HepG2 (cell line): ENCODE measurements at regions not wholly inside any gene's neighbourhood (a gene's known extent, or its start where the extent isn't known, plus 50 kb on each side); places are given as distances from the start of the nearest gene placed in this dataset.

Source experiments
- ATAC-seq: fragments of 200-7000 bp; cut with Tn5 transposase; 3 replicates; pipeline ENCODE4 v1.9.1; 2020; ENCODE audit warnings: mild to moderate bottlenecking, moderate library complexity
- BruUV-seq: library from RNA; stranded (reverse); fragments of 400-500 nt; replicated peaks from 2 replicates; lab custom pipeline; 2021; lab: Mats Ljungman, UMichigan
- CTCF ChIA-PET: fragments of 300-600 bp; formaldehyde crosslinking; extraction: SDS; loops from one replicate; lab custom pipeline; 2021; ENCODE audit warnings: low total read pairs, inconsistent platforms, low intra/inter-chr PET ratio; lab: Yijun Ruan, JAX
- POLR2A ChIA-PET: fragments of 350-600 bp; sonication (Branson Sonifier 250); formaldehyde crosslinking; loops from one replicate; lab custom pipeline; 2020; ENCODE audit warnings: antibody characterized with exemption, inconsistent platforms; lab: Yijun Ruan, JAX
- DNase-seq: peaks from one replicate; pipeline ENCODE4 v3.0.0-alpha.2; 2015; ENCODE audit warnings: low spot score
- FAIRE-seq: peaks from 3 replicates; lab custom pipeline; 2011; peaks lifted over from hg19 to GRCh38; lab: Jason Lieb, UNC
- H2AFZ ChIP-seq: one replicate; pipeline ENCODE4 v1.6.1; 2011; ENCODE audit warnings: low read length, inconsistent platforms
- H3K27ac ChIP-seq: fragments of 300-600 bp; 3 replicates; pipeline ENCODE4 v1.8.0; 2011; ENCODE audit warnings: mixed run types, mild to moderate bottlenecking, mixed read lengths, low read length, inconsistent platforms; ENCODE audit not compliant: insufficient read depth; ENCODE audit errors: extremely low read length
- H3K27me3 ChIP-seq, 2 experiments: fragments of 200-600 bp in 1 of 2; 2 replicates in 1 of 2; 3 replicates in 1 of 2; pipeline versions ENCODE4 v1.6.0 to v1.8.0; 2011; ENCODE audit warnings: low read length in 2 of 2, mild to moderate bottlenecking in 2 of 2, moderate library complexity in 2 of 2, inconsistent platforms in 1 of 2; ENCODE audit not compliant: insufficient read depth in 2 of 2, control insufficient read depth in 1 of 2
- H3K36me3 ChIP-seq, 2 experiments: fragments of 200-600 bp in 1 of 2; replicated peaks in 1 of 2; 2 replicates in 1 of 2; 3 replicates in 1 of 2; pipeline versions ENCODE4 v1.5.1 to v1.8.0; 2011; ENCODE audit warnings: low read length in 2 of 2, inconsistent platforms in 1 of 2; ENCODE audit not compliant: insufficient read depth in 2 of 2, control insufficient read depth in 1 of 2
- H3K4me1 ChIP-seq: 2 replicates; pipeline ENCODE4 v1.5.1; 2012; ENCODE audit warnings: low read length, inconsistent platforms; ENCODE audit not compliant: insufficient read depth
- H3K4me2 ChIP-seq: 2 replicates; pipeline ENCODE4 v1.6.0; 2011; ENCODE audit warnings: low read depth, low read length, inconsistent platforms
- H3K4me3 ChIP-seq, 3 experiments: fragments of 200-600 bp in 1 of 3; sonication (generic), shearing (Covaris generic) in 1 of 3; replicated peaks in 1 of 3; 2 replicates each; pipeline ENCODE4 v1.5.1; 2011 to 2016; ENCODE audit warnings: low read length in 3 of 3, inconsistent platforms in 2 of 3, low read depth in 2 of 3, mild to moderate bottlenecking in 2 of 3, control low read depth in 1 of 3, mixed read lengths in 1 of 3; ENCODE audit not compliant: insufficient read depth in 1 of 3
- H3K79me2 ChIP-seq: one replicate; pipeline ENCODE4 v1.6.1; 2011; ENCODE audit warnings: low read length, inconsistent platforms; ENCODE audit not compliant: insufficient read depth
- H3K9ac ChIP-seq: 2 replicates; pipeline ENCODE4 v1.6.0; 2011; ENCODE audit warnings: mild to moderate bottlenecking, low read depth, low read length, inconsistent platforms; ENCODE audit not compliant: insufficient read depth
- H3K9me3 ChIP-seq: 2 replicates; pipeline ENCODE4 v1.5.1; 2012; ENCODE audit warnings: mild to moderate bottlenecking, low read length
- H4K20me1 ChIP-seq: 2 replicates; pipeline ENCODE4 v1.6.0; 2011; ENCODE audit warnings: inconsistent platforms, mild to moderate bottlenecking, low read length, moderate library complexity; ENCODE audit not compliant: insufficient read depth
- BRD4 ChIP-seq: sonication (generic); formaldehyde crosslinking; IDR thresholded peaks from 2 replicates; pipeline ENCODE4 v1.4.0; 2020; ENCODE audit warnings: missing genetic modification reagents
- CEBPB ChIP-seq: IDR thresholded peaks from 2 replicates; pipeline ENCODE4 v1.6.1; 2011; ENCODE audit warnings: low read depth, low read length, improper control_type of control experiment, borderline replicate concordance
- CREM ChIP-seq, 2 experiments: sonication (generic) in 1 of 2; formaldehyde crosslinking in 1 of 2; IDR thresholded peaks; 2 replicates each; pipeline versions ENCODE4 v1.4.0 to v1.6.1; 2016 to 2020; ENCODE audit warnings: antibody characterized with exemption in 1 of 2, mild to moderate bottlenecking in 1 of 2, missing genetic modification reagents in 1 of 2
- DMAP1 ChIP-seq: IDR thresholded peaks from 2 replicates; pipeline ENCODE4 v1.6.1; 2016
- GTF2F1 ChIP-seq: fragments of 150-350 bp; IDR thresholded peaks from 2 replicates; pipeline ENCODE4 v1.6.1; 2014; ENCODE audit warnings: low read length
- HDAC2 ChIP-seq: sonication (generic); formaldehyde crosslinking; IDR thresholded peaks from 2 replicates; pipeline ENCODE4 v1.4.0; 2020; ENCODE audit warnings: missing genetic modification reagents
- PHF5A ChIP-seq: IDR thresholded peaks from one replicate; pipeline ENCODE4 v1.6.1; 2018; ENCODE audit warnings: low read depth, missing genetic modification reagents; ENCODE audit not compliant: unreplicated experiment
- THAP11 ChIP-seq: IDR thresholded peaks from 2 replicates; pipeline ENCODE4 v1.6.1; 2016; ENCODE audit warnings: missing biosample characterization, missing genetic modification reagents
- ZFP36L1 ChIP-seq: sonication (generic); formaldehyde crosslinking; IDR thresholded peaks from 2 replicates; pipeline ENCODE4 v1.8.0; 2022; ENCODE audit warnings: mild to moderate bottlenecking, missing genetic modification reagents, moderate library complexity
- WGBS: methylation state at CpG from one replicate; pipeline ENCODE4 v1.1.6; 2017; ENCODE audit warnings: low lambda C conversion rate; 5-methylcytosine and 5-hydroxymethylcytosine counted together
- in situ Hi-C: cut with HindIII; loops from 2 replicates; pipeline ENCODE4 v1.10.0; 2017; ENCODE audit warnings: low pct_unique_long_range_greater_than_20kb; ENCODE audit not compliant: extremely low pct_ligation_motif_present
- intact Hi-C: fragments of 100-400 bp; cut with micrococcal nuclease; formaldehyde crosslinking; loops from one replicate; pipeline ENCODE4 v1.10.0; 2022; ENCODE audit not compliant: unreplicated experiment
- TF ChIP-seq, protein P1 (sequence below): sonication (generic); formaldehyde crosslinking; IDR thresholded peaks from 2 replicates; pipeline ENCODE4 v1.4.0; 2020; ENCODE audit warnings: missing genetic modification reagents, borderline replicate concordance

DNA sequence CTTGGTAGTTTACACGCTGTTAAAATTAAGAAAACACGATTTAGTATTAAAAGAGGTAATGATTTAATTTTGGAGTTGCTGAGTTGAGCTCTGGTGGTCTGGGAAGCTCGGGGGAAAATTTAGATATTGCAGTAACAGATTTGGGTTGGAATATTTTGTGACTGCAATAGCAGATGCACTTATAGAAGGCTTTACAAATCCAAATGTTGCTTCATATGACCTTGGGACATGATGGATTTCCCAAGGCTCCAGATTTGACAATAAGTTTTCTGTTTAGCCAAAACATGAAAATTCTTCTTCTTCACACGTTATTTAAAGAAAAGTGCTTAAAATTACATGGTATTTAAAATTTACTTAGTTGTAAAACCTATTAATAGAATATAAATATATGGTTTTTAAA lies 302.0 kb downstream of the SPRY1 start:
- TF ChIP-seq CEBPB = peak; percentile 62; the same call in 1 of the 2 replicates
- TF ChIP-seq BRD4 (CRISPR knock-in tag) = no peak
- no peak for TF ChIP-seq CREM (IDR thresholded peaks at IDR 0.05)
- TF ChIP-seq CREM (CRISPR knock-in tag; IDR thresholded peaks at IDR 0.05) = no peak
- no peak for TF ChIP-seq DMAP1 (CRISPR knock-in tag)
- TF ChIP-seq GTF2F1 = no peak
- TF ChIP-seq, all 625 proteins: peak for 1
- FAIRE-seq (peak; percentile 4), ATAC-seq (no peak), DNase-seq (peak; percentile 6)
- Histone ChIP-seq H3K36me3 (peaks cover 0 to 2% of the 10 kb centered on the region in 2 experiments; a peak in 1 of 5 replicates), H3K4me1 (no peaks in the 10 kb centered on the region), H2AFZ (no peak overlapping the region), H4K20me1 (no peaks in the 10 kb centered on the region), H3K4me2 (no peak overlapping the region), H3K9ac (no peak overlapping the region), H3K27me3 (no peaks in the 10 kb centered on the region), H3K27ac (no peak overlapping the region), H3K79me2 (no peaks in the 10 kb centered on the region), H3K9me3 (no peaks in the 10 kb centered on the region), H3K4me3 (no peak overlapping the region)
- intact Hi-C loops (no loop called here), in situ Hi-C loops (no loop called here)
- ChIA-PET CTCF (no interaction called here), POLR2A (no interaction called here)
- no TSS peak for BruUV-seq
- 63% methylated on average over 4 of the region's 4 CpGs for WGBS

DNA sequence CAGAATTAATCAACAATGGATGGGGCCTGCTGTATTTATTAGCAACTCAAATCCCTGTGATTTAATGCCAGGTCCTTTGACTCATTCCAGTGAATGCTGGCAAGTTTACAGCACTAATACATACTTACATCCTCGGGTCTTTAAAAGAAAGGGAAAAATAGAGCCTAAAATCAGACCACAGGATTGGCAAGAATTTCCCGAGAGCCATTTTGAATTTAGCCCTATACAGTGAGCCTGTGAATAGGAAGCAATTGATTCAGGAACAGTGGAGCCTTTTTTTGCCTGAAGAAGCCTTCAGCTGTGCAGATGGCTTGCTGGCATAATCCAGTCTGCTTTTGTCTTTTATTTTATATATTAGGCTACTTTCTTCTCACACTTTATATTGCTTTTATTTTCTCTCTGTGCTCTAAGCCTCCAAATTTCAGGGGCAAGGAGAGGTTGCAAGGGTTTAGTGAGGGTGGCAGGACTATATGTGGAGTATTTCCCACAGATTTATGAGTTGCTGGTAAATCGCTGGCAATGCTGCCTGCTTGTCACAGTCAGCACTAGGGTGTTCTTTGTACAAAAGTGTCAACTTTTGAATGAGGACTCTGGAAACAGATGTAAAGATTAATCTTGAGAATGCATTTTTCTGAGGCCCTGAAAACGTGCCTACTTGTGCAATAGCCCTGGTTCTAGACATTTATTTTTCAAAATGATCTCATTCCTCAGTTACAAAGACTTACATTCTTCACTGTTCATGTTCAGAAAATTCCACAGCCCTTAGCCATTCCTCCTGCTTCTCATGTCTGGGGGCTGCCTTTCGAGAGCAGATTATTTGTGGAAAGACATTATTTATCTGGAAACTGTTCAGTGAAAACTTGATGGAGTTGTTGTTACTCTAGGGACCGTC lies 303.5 kb downstream of the SPRY1 start:
- TF ChIP-seq HDAC2 (CRISPR knock-in tag) (no peak), ZFP36L1 (CRISPR knock-in tag) (no peak), THAP11 (CRISPR knock-in tag) (no peak), PHF5A (no peak)
- TF ChIP-seq, protein P1, sequence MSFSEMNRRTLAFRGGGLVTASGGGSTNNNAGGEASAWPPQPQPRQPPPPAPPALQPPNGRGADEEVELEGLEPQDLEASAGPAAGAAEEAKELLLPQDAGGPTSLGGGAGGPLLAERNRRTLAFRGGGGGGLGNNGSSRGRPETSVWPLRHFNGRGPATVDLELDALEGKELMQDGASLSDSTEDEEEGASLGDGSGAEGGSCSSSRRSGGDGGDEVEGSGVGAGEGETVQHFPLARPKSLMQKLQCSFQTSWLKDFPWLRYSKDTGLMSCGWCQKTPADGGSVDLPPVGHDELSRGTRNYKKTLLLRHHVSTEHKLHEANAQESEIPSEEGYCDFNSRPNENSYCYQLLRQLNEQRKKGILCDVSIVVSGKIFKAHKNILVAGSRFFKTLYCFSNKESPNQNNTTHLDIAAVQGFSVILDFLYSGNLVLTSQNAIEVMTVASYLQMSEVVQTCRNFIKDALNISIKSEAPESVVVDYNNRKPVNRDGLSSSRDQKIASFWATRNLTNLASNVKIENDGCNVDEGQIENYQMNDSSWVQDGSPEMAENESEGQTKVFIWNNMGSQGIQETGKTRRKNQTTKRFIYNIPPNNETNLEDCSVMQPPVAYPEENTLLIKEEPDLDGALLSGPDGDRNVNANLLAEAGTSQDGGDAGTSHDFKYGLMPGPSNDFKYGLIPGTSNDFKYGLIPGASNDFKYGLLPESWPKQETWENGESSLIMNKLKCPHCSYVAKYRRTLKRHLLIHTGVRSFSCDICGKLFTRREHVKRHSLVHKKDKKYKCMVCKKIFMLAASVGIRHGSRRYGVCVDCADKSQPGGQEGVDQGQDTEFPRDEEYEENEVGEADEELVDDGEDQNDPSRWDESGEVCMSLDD (CRISPR knock-in tag) = no peak
- TF ChIP-seq, all 625 proteins: peak for 0
- FAIRE-seq (no peak), ATAC-seq (no peak), DNase-seq (peak; percentile 31)
- H3K9me3 ChIP-seq = no peaks in the 10 kb centered on the region
- no peak overlapping the region for H3K9ac ChIP-seq
- no peaks in the 10 kb centered on the region for H3K79me2 ChIP-seq
- no peak overlapping the region for H3K4me3 ChIP-seq
- H3K4me1 ChIP-seq = no peaks in the 10 kb centered on the region
- BruUV-seq = no TSS peak
- intact Hi-C loops = no loop called here
- no peak overlapping the region for H3K4me2 ChIP-seq
- ChIA-PET CTCF (no interaction called here), POLR2A (no interaction called here)
- H4K20me1 ChIP-seq = no peaks in the 10 kb centered on the region
- in situ Hi-C loops = no loop called here
- H3K27ac ChIP-seq = no peak overlapping the region
- 81% methylated on average over 6 of the region's 6 CpGs for WGBS
- H3K27me3 ChIP-seq = no peaks in the 10 kb centered on the region
- H3K36me3 ChIP-seq = peaks cover 0 to 2% of the 10 kb centered on the region in 2 experiments; a peak in 1 of 5 replicates
- no peak overlapping the region for H2AFZ ChIP-seq
